Upper lobe of right lung (tissue), 1 donor: ENCODE measurements at regions not wholly inside any gene's neighbourhood (a gene's known extent, or its start where the extent isn't known, plus 50 kb on each side); places are given as distances from the start of the nearest gene placed in this dataset.

Experiments used
- ATAC-seq: fragments of 200-7000 bp; cut with Tn5 transposase; one replicate; pipeline ENCODE4 v1.9.1; 2020; ENCODE audit warnings: mild to moderate bottlenecking, moderate library complexity
- DNase-seq: peaks from one replicate; pipeline ENCODE4 v3.0.0-alpha.2; 2020
- H3K27ac ChIP-seq: fragments of 200-600 bp; one replicate; pipeline ENCODE4 v1.8.0; 2022
- H3K27me3 ChIP-seq: fragments of 200-600 bp; one replicate; pipeline ENCODE4 v1.8.0; 2022; ENCODE audit warnings: mild to moderate bottlenecking
- H3K36me3 ChIP-seq: fragments of 200-600 bp; one replicate; pipeline ENCODE4 v1.8.0; 2022
- H3K4me1 ChIP-seq: fragments of 200-600 bp; one replicate; pipeline ENCODE4 v1.8.0; 2022
- H3K4me3 ChIP-seq: fragments of 200-600 bp; one replicate; pipeline ENCODE4 v1.8.0; 2022; ENCODE audit warnings: mild to moderate bottlenecking
- H3K9me3 ChIP-seq: fragments of 200-600 bp; one replicate; pipeline ENCODE4 v1.8.0; 2022
- intact Hi-C: fragments of 100-400 bp; cut with DNase I; formaldehyde crosslinking; loops from one replicate; pipeline ENCODE4 v1.11.0; 2022
- TF ChIP-seq, protein P1 (sequence below): fragments of 200-600 bp; IDR thresholded peaks from one replicate; pipeline ENCODE4 v1.8.0; 2022; ENCODE audit warnings: antibody characterized with exemption
- donor health status: DM: no; HTN: yes; CAD: no; lungs with severe emphysema.

DNA sequence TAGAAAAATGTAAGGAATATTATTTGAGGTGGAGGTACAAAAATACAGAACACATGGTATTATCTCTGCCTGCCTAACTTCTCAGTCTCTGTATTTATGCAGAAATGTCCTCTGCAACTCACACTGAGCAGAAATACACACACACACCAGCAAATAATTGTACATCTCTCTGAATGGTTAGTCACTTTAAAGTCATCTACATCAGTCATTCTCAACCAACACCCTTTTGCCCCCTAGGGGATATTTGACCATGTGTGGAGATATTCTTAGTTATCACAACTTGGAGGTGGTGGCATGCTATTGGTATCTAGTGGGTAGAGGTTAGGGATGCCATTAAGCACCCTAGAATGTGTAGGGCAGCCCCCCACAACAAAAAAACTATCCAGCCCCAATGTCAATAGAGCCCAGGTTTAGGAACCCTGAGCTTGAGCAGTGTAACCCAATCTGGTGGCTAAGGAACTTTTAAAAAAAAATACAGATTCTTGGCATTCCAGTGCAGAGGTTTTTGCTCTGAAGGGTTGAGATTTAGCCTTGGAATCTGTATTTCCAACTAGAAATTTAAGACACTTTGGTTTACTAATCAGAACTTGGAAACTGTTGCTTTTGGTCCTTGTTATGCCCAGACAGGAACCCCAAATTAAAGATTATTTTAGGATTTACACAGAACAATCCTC is 183.8 kb downstream of the TBX5 start:
- H3K27ac ChIP-seq: no peak overlapping the region
- ATAC-seq: no peak
- H3K27me3 ChIP-seq: peaks cover 7% of the 10 kb centered on the region
- TF ChIP-seq, protein P1, sequence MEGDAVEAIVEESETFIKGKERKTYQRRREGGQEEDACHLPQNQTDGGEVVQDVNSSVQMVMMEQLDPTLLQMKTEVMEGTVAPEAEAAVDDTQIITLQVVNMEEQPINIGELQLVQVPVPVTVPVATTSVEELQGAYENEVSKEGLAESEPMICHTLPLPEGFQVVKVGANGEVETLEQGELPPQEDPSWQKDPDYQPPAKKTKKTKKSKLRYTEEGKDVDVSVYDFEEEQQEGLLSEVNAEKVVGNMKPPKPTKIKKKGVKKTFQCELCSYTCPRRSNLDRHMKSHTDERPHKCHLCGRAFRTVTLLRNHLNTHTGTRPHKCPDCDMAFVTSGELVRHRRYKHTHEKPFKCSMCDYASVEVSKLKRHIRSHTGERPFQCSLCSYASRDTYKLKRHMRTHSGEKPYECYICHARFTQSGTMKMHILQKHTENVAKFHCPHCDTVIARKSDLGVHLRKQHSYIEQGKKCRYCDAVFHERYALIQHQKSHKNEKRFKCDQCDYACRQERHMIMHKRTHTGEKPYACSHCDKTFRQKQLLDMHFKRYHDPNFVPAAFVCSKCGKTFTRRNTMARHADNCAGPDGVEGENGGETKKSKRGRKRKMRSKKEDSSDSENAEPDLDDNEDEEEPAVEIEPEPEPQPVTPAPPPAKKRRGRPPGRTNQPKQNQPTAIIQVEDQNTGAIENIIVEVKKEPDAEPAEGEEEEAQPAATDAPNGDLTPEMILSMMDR: no peak
- no peaks in the 10 kb centered on the region for H3K4me1 ChIP-seq
- intact Hi-C loops: no loop called here
- H3K36me3 ChIP-seq: no peaks in the 10 kb centered on the region
- no peak for DNase-seq
- H3K9me3 ChIP-seq: no peaks in the 10 kb centered on the region
- no peak overlapping the region for H3K4me3 ChIP-seq

DNA sequence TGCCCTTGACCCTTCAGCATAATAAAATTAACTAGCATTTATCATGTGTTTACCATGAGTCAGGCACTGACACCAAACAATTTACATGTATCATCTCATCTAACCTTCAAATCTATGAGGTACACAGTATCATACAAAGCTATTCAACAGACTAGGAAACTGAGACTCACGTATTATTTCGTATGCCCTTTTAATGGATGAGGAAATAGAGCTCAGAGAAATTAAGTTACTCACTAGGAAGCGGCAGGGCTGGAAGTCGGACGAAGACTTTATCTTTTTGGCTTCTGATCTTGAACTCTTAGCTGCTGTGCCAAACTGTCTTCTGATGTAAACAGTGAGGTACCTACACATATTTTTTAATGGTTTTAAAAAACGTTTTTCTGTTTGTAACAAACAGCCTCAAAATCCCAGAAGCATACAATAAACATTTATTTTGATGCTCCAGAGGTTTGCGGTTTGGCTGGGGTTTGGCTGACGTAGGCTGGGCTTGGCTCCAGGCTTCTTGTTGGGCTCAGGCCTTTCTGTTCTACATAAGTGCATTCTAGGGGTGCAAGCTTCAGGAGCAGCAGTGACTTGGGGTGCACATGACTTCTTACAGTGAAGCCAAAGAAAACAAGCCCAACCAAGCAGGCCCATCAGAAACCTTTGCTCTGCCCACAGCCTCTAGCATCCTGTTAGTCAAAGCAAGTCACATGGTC is 184.7 kb downstream of the TBX5 start:
- H3K36me3 ChIP-seq: no peaks in the 10 kb centered on the region
- TF ChIP-seq, protein P1: no peak
- H3K9me3 ChIP-seq: no peaks in the 10 kb centered on the region
- peaks cover 7% of the 10 kb centered on the region for H3K27me3 ChIP-seq
- ATAC-seq: no peak
- DNase-seq: no peak
- H3K4me1 ChIP-seq: no peaks in the 10 kb centered on the region
- H3K27ac ChIP-seq: no peak overlapping the region
- H3K4me3 ChIP-seq: no peak overlapping the region
- intact Hi-C loops: no loop called here

DNA sequence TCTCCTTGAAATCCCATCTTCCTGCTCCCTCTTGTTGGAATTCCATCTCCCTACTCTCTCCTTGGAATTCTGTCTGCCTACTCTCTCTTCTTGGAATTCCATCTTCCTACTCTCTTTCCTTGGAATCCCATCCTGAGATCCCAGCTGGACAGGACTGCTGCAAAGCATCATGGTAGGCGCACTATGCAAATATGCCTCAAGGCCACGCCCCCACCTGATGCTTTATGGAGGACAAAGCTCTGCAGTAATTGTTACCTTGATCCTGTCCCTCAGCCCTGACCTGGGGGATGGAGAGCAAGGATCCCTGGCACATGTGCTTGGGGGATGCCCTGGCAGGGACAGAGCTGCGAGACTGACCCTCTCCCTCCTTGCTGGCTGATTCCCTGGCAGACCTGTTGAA is 185.6 kb downstream of the TBX5 start:
- TF ChIP-seq, protein P1: no peak
- no peak overlapping the region for H3K27ac ChIP-seq
- H3K27me3 ChIP-seq: peaks cover 7% of the 10 kb centered on the region
- H3K4me1 ChIP-seq: no peaks in the 10 kb centered on the region
- intact Hi-C loops: no loop called here
- H3K9me3 ChIP-seq: no peaks in the 10 kb centered on the region
- ATAC-seq (no peak), DNase-seq (no peak)
- no peaks in the 10 kb centered on the region for H3K36me3 ChIP-seq
- H3K4me3 ChIP-seq: no peak overlapping the region

DNA sequence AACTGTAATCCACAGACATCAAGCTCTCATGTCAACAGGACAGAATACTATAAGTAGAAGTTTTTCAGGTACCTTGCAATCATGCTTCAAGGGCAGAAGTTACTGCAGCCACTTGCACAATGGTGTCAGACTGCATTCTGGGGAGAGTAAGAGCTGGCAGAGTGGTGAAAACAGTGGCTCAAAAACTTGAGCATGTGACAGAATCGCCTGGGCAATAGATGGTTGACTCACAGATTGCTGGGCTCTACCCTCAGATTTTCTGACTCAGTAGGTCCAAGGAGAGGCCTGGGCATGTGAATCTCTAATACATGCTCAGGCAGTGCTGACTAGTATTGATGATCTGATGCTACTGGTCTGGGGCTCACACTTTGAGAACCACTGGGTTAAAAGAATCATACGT is 187.8 kb downstream of the TBX5 start:
- DNase-seq (no peak), ATAC-seq (no peak)
- Histone ChIP-seq H3K27me3 (peaks cover 7% of the 10 kb centered on the region), H3K9me3 (no peaks in the 10 kb centered on the region), H3K27ac (no peak overlapping the region), H3K4me1 (no peaks in the 10 kb centered on the region), H3K4me3 (no peak overlapping the region), H3K36me3 (no peaks in the 10 kb centered on the region)
- TF ChIP-seq, protein P1: no peak
- intact Hi-C loops: no loop called here

DNA sequence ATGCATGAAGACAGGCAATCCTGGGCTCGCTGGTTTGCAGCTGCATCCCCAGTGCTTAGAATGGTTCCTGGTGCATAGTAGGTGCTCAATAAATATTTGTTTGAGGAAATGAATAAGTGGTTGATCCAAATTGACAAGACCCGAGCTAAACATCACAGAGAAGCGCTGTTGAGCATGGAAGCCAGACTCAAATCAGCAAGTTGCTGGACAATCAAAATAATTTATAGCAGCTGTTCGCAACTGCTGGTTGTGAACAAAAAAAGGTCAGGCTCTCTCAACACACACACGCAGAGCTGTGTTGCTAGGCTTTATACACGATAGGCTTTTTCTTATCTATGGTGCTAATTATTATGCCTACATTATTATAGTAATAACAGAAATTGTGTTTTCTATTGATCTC is 190.2 kb downstream of the TBX5 start:
- H3K36me3 ChIP-seq: no peaks in the 10 kb centered on the region
- no peaks in the 10 kb centered on the region for H3K4me1 ChIP-seq
- H3K27me3 ChIP-seq: peaks cover 4% of the 10 kb centered on the region
- ATAC-seq (no peak), DNase-seq (no peak)
- H3K4me3 ChIP-seq: no peak overlapping the region
- TF ChIP-seq, protein P1: no peak
- H3K27ac ChIP-seq: no peak overlapping the region
- intact Hi-C loops: no loop called here
- no peaks in the 10 kb centered on the region for H3K9me3 ChIP-seq
